Esophagus muscularis mucosa (tissue), 3 donors: ENCODE measurements at regions not wholly inside any gene's neighbourhood (a gene's known extent, or its start where the extent isn't known, plus 50 kb on each side); places are given as distances from the start of the nearest gene placed in this dataset.

Experiments used
- POLR2A ChIP-seq: fragments of 450-650 bp; IDR thresholded peaks from one replicate; pipeline ENCODE4 v1.6.1; 2017; ENCODE audit warnings: antibody characterized with exemption, moderate library complexity, mild to moderate bottlenecking, low read depth
- POLR2AphosphoS5 ChIP-seq, 2 donors: sonication (generic); formaldehyde crosslinking; IDR thresholded peaks; one replicate each; pipeline ENCODE4 v1.6.1; 2017; ENCODE audit warnings: antibody characterized with exemption in 2 of 2
- TF ChIP-seq, protein P1 (sequence below), 3 experiments: fragments of 200-600 bp in 2 of 3; fragments of 450-650 bp in 1 of 3; sonication (generic) in 2 of 3; IDR thresholded peaks; one replicate each; pipeline ENCODE4 v1.5.1; 2017 to 2019; ENCODE audit warnings: antibody characterized with exemption in 3 of 3, mild to moderate bottlenecking in 2 of 3, moderate library complexity in 1 of 3

DNA sequence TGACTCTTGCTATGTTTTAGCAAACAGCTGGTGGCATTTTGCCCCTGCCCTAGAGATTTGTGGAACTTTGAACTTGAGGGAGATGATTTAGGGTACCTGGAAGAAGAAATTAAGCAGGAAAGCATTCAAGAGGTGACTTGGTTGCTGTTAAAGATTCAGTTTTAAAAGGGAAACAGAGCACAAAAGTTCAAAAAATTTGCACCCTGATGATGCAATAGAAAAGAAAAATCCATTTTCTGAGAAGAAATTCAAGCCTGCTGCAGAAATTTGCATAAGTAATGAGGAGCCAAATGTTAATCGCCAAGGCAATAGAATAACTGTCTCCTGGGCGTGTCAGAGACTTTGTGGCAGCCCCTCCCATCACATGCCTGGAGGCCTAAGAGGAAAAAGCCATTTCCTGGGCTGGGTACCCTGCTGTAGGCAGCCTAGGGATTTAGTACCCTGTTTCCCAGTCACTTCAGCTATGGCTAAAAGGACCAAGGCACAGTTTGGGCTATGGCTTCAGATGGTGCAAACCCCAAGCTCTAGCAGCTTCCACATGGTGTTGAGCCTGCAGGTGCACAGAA is 958.5 kb upstream of the MIR17HG start:
- TF ChIP-seq, protein P1, sequence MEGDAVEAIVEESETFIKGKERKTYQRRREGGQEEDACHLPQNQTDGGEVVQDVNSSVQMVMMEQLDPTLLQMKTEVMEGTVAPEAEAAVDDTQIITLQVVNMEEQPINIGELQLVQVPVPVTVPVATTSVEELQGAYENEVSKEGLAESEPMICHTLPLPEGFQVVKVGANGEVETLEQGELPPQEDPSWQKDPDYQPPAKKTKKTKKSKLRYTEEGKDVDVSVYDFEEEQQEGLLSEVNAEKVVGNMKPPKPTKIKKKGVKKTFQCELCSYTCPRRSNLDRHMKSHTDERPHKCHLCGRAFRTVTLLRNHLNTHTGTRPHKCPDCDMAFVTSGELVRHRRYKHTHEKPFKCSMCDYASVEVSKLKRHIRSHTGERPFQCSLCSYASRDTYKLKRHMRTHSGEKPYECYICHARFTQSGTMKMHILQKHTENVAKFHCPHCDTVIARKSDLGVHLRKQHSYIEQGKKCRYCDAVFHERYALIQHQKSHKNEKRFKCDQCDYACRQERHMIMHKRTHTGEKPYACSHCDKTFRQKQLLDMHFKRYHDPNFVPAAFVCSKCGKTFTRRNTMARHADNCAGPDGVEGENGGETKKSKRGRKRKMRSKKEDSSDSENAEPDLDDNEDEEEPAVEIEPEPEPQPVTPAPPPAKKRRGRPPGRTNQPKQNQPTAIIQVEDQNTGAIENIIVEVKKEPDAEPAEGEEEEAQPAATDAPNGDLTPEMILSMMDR (IDR thresholded peaks at IDR 0.05), result no peak
- TF ChIP-seq POLR2A (no peak), POLR2AphosphoS5 (IDR thresholded peaks at IDR 0.05) (no peak)
